ENCODE measurements at regions not wholly inside any gene's neighbourhood (a gene's known extent, or its start where the extent isn't known, plus 50 kb on each side); places are given as distances from the start of the nearest gene placed in this dataset.

- no peak for DNase-seq
- no peaks in the 10 kb centered on the region for H3K9me2 ChIP-seq
- no peaks in the 10 kb centered on the region for H3K79me2 ChIP-seq (ENCODE audit: insufficient read depth)
- no peak overlapping the region for H3K27ac ChIP-seq (ENCODE audit: low read depth in 2 of 2, low read length in 1 of 2)
- no peaks in the 10 kb centered on the region for H3F3A ChIP-seq (replicated peaks; ENCODE audit: insufficient read depth)
- 16% methylated on average over 4 of the region's 4 CpGs for WGBS (ENCODE audit: low lambda C conversion rate)
- TF ChIP-seq USF1 (IDR thresholded peaks at IDR 0.05; ENCODE audit: borderline replicate concordance, low read depth), result no peak
- no peak for TF ChIP-seq FOXM1 (IDR thresholded peaks at IDR 0.05; ENCODE audit: low read depth)
- no peak for TF ChIP-seq CHD2 (IDR thresholded peaks at IDR 0.05; ENCODE audit: low read length, partially characterized antibody)
- TF ChIP-seq REST (IDR thresholded peaks at IDR 0.05; ENCODE audit: low read depth, low read length), result no peak
- no peak for TF ChIP-seq RCOR1 (IDR thresholded peaks at IDR 0.05; ENCODE audit: low read length)
- TF ChIP-seq NRF1 (IDR thresholded peaks at IDR 0.05; ENCODE audit: low read depth, low read length), result no peak
- no peak for TF ChIP-seq NFIC (IDR thresholded peaks at IDR 0.05; ENCODE audit: borderline replicate concordance)
- no peak for TF ChIP-seq POLR2AphosphoS5 (IDR thresholded peaks at IDR 0.05; ENCODE audit: low read depth, low read length)
- no peak for TF ChIP-seq USF2 (IDR thresholded peaks at IDR 0.05; ENCODE audit: borderline replicate concordance, low read depth, low read length)
- no peak overlapping the region for H3K9ac ChIP-seq
- H3K4me2 ChIP-seq, result no peak overlapping the region
- no peaks in the 10 kb centered on the region for H3K36me3 ChIP-seq (replicated peaks in 1 of 2; ENCODE audit: control insufficient read depth in 1 of 2, insufficient read depth in 2 of 2, low read length in 1 of 2)
- no peaks in the 10 kb centered on the region for H3K27me3 ChIP-seq (ENCODE audit: insufficient read depth)
- ChIA-PET CTCF (interaction anchor here (0.7 kb wide), 1 partner anchor 37 kb away, joined by 3 read pairs; no protein-coding TSS in a partner anchor), POLR2A (no interaction called here)
- no peak overlapping the region for H3K4me3 ChIP-seq (ENCODE audit: low read depth in 2 of 2, low read length in 1 of 2)
- H4K20me1 ChIP-seq (ENCODE audit: insufficient read depth), result no peaks in the 10 kb centered on the region
- H2AFZ ChIP-seq (ENCODE audit: low read depth), result no peak overlapping the region
- no peaks in the 10 kb centered on the region for H3K9me3 ChIP-seq
- H3K4me1 ChIP-seq (ENCODE audit: control insufficient read depth in 1 of 2, insufficient read depth in 2 of 2, low read depth in 1 of 2, low read length in 1 of 2), result no peaks in the 10 kb centered on the region
Observed at GRCh38 chr2:133977405-133977804, 276.5 kb upstream of the MGAT5 start.

- ChIA-PET POLR2A (no interaction called here), CTCF (interaction anchor here (1.2 kb wide), 1 partner anchor 53 kb away, joined by 3 read pairs; no protein-coding TSS in a partner anchor)
- no peaks in the 10 kb centered on the region for H3F3A ChIP-seq (replicated peaks; ENCODE audit: insufficient read depth)
- no peaks in the 10 kb centered on the region for H3K79me2 ChIP-seq (ENCODE audit: insufficient read depth)
- H4K20me1 ChIP-seq (ENCODE audit: insufficient read depth), result no peaks in the 10 kb centered on the region
- no peak overlapping the region for H3K4me2 ChIP-seq
- H3K4me3 ChIP-seq (ENCODE audit: low read depth in 2 of 2, low read length in 1 of 2), result no peak overlapping the region
- H3K4me1 ChIP-seq (ENCODE audit: control insufficient read depth in 1 of 2, insufficient read depth in 2 of 2, low read depth in 1 of 2, low read length in 1 of 2), result no peaks in the 10 kb centered on the region
- no peaks in the 10 kb centered on the region for H3K9me2 ChIP-seq
- no peak overlapping the region for H2AFZ ChIP-seq (ENCODE audit: low read depth)
- 31% methylated on average over 6 of the region's 6 CpGs for WGBS (ENCODE audit: low lambda C conversion rate)
- no peak overlapping the region for H3K9ac ChIP-seq
- H3K36me3 ChIP-seq (replicated peaks in 1 of 2; ENCODE audit: control insufficient read depth in 1 of 2, insufficient read depth in 2 of 2, low read length in 1 of 2), result no peaks in the 10 kb centered on the region
- H3K27ac ChIP-seq (ENCODE audit: low read depth in 2 of 2, low read length in 1 of 2), result no peak overlapping the region
- no peaks in the 10 kb centered on the region for H3K27me3 ChIP-seq (ENCODE audit: insufficient read depth)
- H3K9me3 ChIP-seq, result no peaks in the 10 kb centered on the region
- DNase-seq, result no peak
- TF ChIP-seq REST (IDR thresholded peaks at IDR 0.05; ENCODE audit: low read depth, low read length), result no peak
- TF ChIP-seq RCOR1 (IDR thresholded peaks at IDR 0.05; ENCODE audit: low read length), result no peak
- TF ChIP-seq ZBTB33 (IDR thresholded peaks at IDR 0.05; ENCODE audit: borderline replicate concordance, low read depth), result no peak
- no peak for TF ChIP-seq GABPA (IDR thresholded peaks at IDR 0.05; ENCODE audit: low read depth)
- no peak for TF ChIP-seq MAX (IDR thresholded peaks at IDR 0.05; ENCODE audit: low read depth)
- TF ChIP-seq RXRA (IDR thresholded peaks at IDR 0.05; ENCODE audit: borderline replicate concordance, low read depth), result no peak
- no peak for TF ChIP-seq JUND (IDR thresholded peaks at IDR 0.05)
- TF ChIP-seq USF2 (IDR thresholded peaks at IDR 0.05; ENCODE audit: borderline replicate concordance, low read depth, low read length), result no peak
Observed at GRCh38 chr2:133982256-133982655, 271.6 kb upstream of the MGAT5 start.
